Natural killer cell treated with Interleukin-12 subunit alpha and Interleukin-12 subunit beta and Interleukin-15 and Interleukin-18, amount 100 ng/mL, for 72 hours (primary cell): ENCODE measurements at regions not wholly inside any gene's neighbourhood (a gene's known extent, or its start where the extent isn't known, plus 50 kb on each side); places are given as distances from the start of the nearest gene placed in this dataset.

Experiments used
- ATAC-seq, 2 donors: fragments of 150-1000 bp; cut with Tn5 transposase in 1 of 2; sonication (Bioruptor Pico), chemical (Tn5 transposase) in 1 of 2; 2 replicates each; pipeline ENCODE4 v1.10.0; 2021
- DNase-seq: peaks from one replicate; pipeline ENCODE4 v3.0.0; 2022; ENCODE audit warnings: low spot score
- H3K27ac Mint-ChIP-seq, 2 donors: 1 replicate in 1 of 2; 2 replicates in 1 of 2; pipeline ENCODE4 v1.8.0; 2022; ENCODE audit warnings: mixed read lengths in 2 of 2, mild to moderate bottlenecking in 1 of 2, moderate library complexity in 1 of 2
- H3K27me3 Mint-ChIP-seq, 2 donors: 1 replicate in 1 of 2; 2 replicates in 1 of 2; pipeline ENCODE4 v1.8.0; 2022; ENCODE audit warnings: mixed read lengths in 2 of 2
- H3K36me3 Mint-ChIP-seq: one replicate; pipeline ENCODE4 v1.8.0; 2022; ENCODE audit warnings: mixed read lengths
- H3K4me1 Mint-ChIP-seq, 2 donors: 1 replicate in 1 of 2; 2 replicates in 1 of 2; pipeline ENCODE4 v1.8.0; 2022; ENCODE audit warnings: low read depth in 2 of 2, mixed read lengths in 2 of 2, mild to moderate bottlenecking in 1 of 2
- H3K4me3 Mint-ChIP-seq: one replicate; pipeline ENCODE4 v1.8.0; 2022; ENCODE audit warnings: mixed read lengths
- H3K9me3 Mint-ChIP-seq: 2 replicates; pipeline ENCODE4 v1.8.0; 2022; ENCODE audit warnings: mixed read lengths

DNA sequence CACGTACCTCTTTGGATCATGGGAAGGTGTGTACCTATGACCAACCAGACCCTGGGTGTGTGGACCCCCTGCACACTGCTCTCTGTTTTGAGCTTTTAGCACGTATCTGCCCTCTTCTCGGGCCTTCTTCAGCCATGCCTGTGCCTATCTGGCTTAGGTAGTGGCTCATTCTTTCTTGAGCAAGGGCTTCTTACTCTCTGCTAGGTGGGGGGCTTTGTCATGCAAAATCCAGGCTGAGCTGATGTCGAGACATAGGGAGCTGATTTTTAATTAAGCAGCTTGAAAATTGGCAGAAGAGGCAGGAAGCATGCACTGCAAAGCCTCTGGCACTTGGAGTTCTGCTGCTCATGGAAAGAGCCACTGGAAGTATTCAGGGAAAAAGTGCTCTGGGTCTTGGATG lies 181.6 kb upstream of the IRX6 start:
- no peaks in the 10 kb centered on the region for H3K36me3 Mint-ChIP-seq
- H3K4me1 Mint-ChIP-seq = no peaks in the 10 kb centered on the region
- DNase-seq (no peak), ATAC-seq (no peak)
- H3K27ac Mint-ChIP-seq = no peak overlapping the region
- peaks cover 0 to 8% of the 10 kb centered on the region in 2 donors for H3K27me3 Mint-ChIP-seq
- no peak overlapping the region for H3K4me3 Mint-ChIP-seq
- no peaks in the 10 kb centered on the region for H3K9me3 Mint-ChIP-seq

GRCh38 chr16:55144651-55145050 lies 179.4 kb upstream of the IRX6 start:
- DNase-seq (no peak), ATAC-seq (no peak)
- no peaks in the 10 kb centered on the region for H3K36me3 Mint-ChIP-seq
- no peaks in the 10 kb centered on the region for H3K9me3 Mint-ChIP-seq
- no peaks in the 10 kb centered on the region for H3K4me1 Mint-ChIP-seq
- H3K4me3 Mint-ChIP-seq = no peak overlapping the region
- H3K27me3 Mint-ChIP-seq = peaks cover 0 to 14% of the 10 kb centered on the region in 2 donors
- no peak overlapping the region for H3K27ac Mint-ChIP-seq

DNA sequence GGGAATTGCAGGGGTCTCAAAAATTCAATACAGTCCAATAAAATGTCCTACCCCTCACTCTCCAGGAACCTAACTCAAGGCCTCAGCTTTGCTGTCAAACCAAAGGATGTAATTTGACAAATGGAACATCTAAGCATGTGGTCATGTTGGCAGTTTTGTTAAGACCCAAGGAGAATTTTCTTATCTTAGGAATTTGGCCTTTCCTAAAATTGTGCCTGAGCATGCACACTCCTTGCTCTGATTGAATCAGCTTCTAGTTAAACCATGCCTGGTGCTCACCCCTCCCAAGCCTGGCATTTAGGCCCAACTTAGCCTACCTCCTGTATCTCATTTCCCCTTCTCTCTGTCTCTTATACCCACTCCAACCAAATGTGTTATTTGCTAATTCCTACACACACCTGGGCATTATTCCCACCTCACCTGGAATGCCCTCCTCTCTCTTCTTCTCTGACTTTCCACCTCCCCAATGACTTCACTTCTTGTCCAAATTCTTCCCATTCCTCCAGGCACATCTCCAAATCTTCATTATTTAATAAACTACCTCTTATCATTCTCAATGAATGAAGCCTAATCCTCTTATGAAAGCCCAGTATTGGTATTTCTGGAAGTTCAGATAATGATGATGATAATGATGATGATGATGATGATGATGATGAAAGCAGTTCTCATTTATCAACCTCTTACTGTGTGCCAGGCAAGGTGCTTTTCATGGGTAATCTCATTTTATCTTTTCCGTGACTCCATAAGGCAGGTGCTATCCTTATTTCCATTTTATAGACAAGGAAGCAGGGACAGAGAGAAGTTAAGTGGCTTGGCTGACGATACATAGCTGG lies 178.0 kb upstream of the IRX6 start:
- H3K9me3 Mint-ChIP-seq = no peaks in the 10 kb centered on the region
- H3K4me3 Mint-ChIP-seq = no peak overlapping the region
- DNase-seq (no peak), ATAC-seq (no peak)
- no peaks in the 10 kb centered on the region for H3K36me3 Mint-ChIP-seq
- no peak overlapping the region for H3K27ac Mint-ChIP-seq
- H3K4me1 Mint-ChIP-seq = no peaks in the 10 kb centered on the region
- peaks cover 0 to 14% of the 10 kb centered on the region in 2 donors for H3K27me3 Mint-ChIP-seq

GRCh38 chr16:55146966-55147365 lies 177.0 kb upstream of the IRX6 start:
- H3K9me3 Mint-ChIP-seq = no peaks in the 10 kb centered on the region
- H3K27ac Mint-ChIP-seq = no peak overlapping the region
- H3K27me3 Mint-ChIP-seq = peaks cover 0 to 14% of the 10 kb centered on the region in 2 donors
- ATAC-seq = no peak
- H3K36me3 Mint-ChIP-seq = no peaks in the 10 kb centered on the region
- no peak for DNase-seq
- no peak overlapping the region for H3K4me3 Mint-ChIP-seq
- H3K4me1 Mint-ChIP-seq = no peaks in the 10 kb centered on the region

DNA sequence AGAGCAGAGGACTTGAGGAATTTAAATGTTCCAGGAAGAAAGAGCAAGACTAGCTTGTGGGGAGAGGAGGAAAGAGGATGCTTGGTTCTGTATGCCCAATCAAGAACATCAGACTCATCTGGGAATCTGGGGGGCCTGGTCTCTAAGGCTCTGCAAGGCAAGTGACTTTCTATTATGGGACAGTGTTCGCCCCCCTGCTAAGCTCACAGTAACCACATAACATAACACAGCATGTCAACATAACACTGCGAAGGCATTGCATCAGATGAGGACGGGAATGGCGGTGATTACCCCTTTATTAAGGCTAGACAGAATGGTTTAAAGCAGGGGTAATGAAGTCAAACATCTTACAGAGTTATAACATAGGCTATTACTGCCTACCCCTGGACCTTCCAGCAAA lies 176.6 kb upstream of the IRX6 start:
- DNase-seq (no peak), ATAC-seq (no peak)
- Mint-ChIP-seq H3K27me3 (peaks cover 0 to 14% of the 10 kb centered on the region in 2 donors), H3K27ac (no peak overlapping the region), H3K36me3 (no peaks in the 10 kb centered on the region), H3K4me1 (no peaks in the 10 kb centered on the region), H3K4me3 (no peak overlapping the region), H3K9me3 (no peaks in the 10 kb centered on the region)

DNA sequence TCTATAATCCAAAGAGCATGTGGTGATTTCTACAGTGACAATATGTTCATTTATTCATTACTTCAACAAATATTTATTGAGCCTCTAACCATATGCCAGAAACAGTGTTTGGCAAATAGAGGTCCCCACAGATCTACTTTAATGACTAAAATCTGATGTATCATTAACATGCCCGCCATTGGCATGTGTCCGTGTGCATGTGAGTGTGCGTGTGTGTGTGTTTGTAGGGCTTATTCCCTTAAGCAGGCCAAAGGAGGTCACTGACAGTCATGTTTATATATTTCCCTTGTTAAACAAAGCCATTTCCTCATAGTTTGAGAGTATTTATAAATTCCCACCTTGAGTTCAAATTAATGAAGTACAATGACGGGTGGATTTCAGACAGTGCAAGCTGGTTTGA lies 174.4 kb upstream of the IRX6 start:
- Mint-ChIP-seq H3K27ac (no peak overlapping the region), H3K9me3 (peaks cover 5% of the 10 kb centered on the region), H3K4me1 (no peaks in the 10 kb centered on the region), H3K27me3 (peaks cover 9 to 36% of the 10 kb centered on the region in 2 donors), H3K4me3 (no peak overlapping the region), H3K36me3 (no peaks in the 10 kb centered on the region)
- ATAC-seq = no peak
- no peak for DNase-seq

DNA sequence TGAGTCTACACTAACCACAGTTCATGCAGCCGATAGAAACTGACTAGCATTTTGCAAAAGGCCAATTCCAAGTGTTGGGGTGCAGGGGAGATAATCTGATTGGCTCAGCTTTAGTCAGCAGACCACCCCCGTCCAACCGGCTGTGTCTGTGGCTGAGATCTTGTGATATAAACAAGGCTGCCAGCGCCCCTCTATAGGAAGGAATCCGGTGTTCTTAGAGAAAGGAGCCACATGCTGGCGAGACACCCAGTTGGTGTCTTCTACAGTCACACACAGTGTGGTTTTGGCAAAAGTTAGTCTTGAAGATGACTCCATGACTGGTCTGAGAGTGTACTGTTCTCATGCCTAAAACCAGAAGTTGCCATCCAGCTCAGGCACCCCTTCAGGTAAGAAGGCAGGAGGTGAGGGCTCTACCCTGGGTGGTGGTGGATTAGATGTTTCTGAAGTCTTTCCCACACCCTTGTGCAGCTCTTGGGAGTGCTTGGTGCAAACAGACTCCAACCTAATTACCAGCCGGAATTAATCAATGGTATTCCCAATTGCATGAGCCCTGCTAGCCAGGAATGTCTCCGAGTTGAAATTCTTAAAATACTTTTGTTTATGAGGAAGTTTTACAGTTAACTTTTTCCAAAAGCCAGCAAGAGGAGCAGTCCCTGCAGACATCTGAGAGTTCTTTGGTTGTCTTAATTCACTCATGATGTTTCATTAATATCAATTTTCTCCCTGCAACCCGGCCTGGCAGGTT lies 172.3 kb upstream of the IRX6 start:
- peaks cover 5% of the 10 kb centered on the region for H3K9me3 Mint-ChIP-seq
- peaks cover 9 to 28% of the 10 kb centered on the region in 2 donors for H3K27me3 Mint-ChIP-seq
- no peak for ATAC-seq
- H3K27ac Mint-ChIP-seq = no peak overlapping the region
- H3K4me1 Mint-ChIP-seq = no peaks in the 10 kb centered on the region
- H3K4me3 Mint-ChIP-seq = no peak overlapping the region
- DNase-seq = no peak
- H3K36me3 Mint-ChIP-seq = no peaks in the 10 kb centered on the region

DNA sequence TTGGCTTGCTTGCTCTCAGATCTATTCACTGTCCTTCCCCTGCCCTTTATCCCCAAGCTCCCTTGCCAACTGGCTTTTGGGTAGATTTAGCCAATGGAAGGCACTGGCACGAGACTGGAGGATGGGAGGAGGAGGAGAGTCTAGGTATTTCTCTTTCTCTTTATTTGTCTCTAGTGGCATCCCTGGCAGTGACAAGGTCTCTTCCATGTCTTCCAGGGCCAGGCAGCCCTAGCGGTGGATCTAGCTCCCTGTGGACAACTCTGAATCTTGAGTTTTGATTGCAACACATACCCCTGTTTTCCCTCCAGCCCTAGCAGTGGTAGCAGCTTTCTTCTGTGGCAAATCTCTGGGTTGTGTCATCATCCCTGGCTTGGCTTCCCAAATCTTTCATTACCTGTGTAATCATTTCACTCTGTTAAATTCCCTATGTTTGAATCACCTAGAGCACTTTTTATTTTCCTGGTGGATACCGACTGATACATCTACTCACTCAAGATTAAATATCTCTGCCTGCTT lies 171.1 kb upstream of the IRX6 start:
- Mint-ChIP-seq H3K9me3 (peaks cover 5% of the 10 kb centered on the region), H3K4me1 (no peaks in the 10 kb centered on the region), H3K27ac (no peak overlapping the region), H3K4me3 (no peak overlapping the region), H3K27me3 (peaks cover 9 to 33% of the 10 kb centered on the region in 2 donors), H3K36me3 (no peaks in the 10 kb centered on the region)
- no peak for ATAC-seq
- no peak for DNase-seq

DNA sequence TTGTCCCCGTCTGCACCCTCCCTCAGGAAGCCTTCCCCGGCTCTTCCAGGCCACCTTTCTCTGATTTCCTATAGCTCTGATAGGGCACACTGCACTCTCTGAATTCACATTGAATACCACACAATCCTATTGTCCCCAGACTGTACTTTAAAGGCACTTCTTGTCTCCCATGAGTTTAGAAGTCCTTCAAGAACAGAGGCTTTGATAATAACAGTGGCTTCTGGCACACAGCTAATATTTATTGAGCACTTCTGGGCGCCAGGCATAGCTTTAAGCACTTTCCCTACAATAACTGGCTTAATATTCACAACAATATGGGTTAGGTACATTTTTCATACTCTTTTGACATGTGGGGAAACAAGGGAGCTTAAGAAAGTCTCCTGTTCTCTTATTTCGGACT lies 169.7 kb upstream of the IRX6 start:
- DNase-seq (no peak), ATAC-seq (no peak)
- peaks cover 9 to 33% of the 10 kb centered on the region in 2 donors for H3K27me3 Mint-ChIP-seq
- peaks cover 6% of the 10 kb centered on the region for H3K9me3 Mint-ChIP-seq
- no peak overlapping the region for H3K4me3 Mint-ChIP-seq
- no peaks in the 10 kb centered on the region for H3K36me3 Mint-ChIP-seq
- no peaks in the 10 kb centered on the region for H3K4me1 Mint-ChIP-seq
- H3K27ac Mint-ChIP-seq = no peak overlapping the region

DNA sequence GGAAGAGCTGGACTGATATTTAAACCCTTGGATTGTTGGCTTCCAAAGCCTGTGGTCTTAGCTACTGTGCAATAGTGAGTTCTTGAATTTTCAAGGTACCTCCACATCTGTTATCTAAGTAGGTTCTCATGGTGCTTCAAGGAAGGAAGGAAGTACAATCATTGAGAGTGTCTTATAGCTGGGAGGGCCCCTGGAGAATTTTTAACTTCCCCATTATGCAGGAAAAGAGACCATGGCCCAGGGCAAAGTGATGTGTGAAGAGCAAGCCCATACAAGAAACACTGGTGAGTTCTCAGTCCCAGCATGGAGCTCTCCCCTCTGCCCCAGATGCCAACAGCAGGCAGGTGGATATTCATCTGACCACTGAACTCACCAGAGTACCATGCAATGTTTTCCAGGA lies 169.0 kb upstream of the IRX6 start:
- ATAC-seq (no peak), DNase-seq (no peak)
- peaks cover 9% of the 10 kb centered on the region for H3K9me3 Mint-ChIP-seq
- H3K36me3 Mint-ChIP-seq = no peaks in the 10 kb centered on the region
- no peak overlapping the region for H3K27ac Mint-ChIP-seq
- H3K4me1 Mint-ChIP-seq = no peaks in the 10 kb centered on the region
- peaks cover 9 to 37% of the 10 kb centered on the region in 2 donors for H3K27me3 Mint-ChIP-seq
- no peak overlapping the region for H3K4me3 Mint-ChIP-seq

- Mint-ChIP-seq H3K27ac (no peak overlapping the region), H3K36me3 (no peaks in the 10 kb centered on the region), H3K4me1 (no peaks in the 10 kb centered on the region), H3K9me3 (peaks cover 9% of the 10 kb centered on the region), H3K27me3 (peaks cover 9 to 37% of the 10 kb centered on the region in 2 donors), H3K4me3 (no peak overlapping the region)
- no peak for DNase-seq
- ATAC-seq = no peak
These were observed 168.2 kb upstream of the IRX6 start for GRCh38 chr16:55155815-55156214.

DNA sequence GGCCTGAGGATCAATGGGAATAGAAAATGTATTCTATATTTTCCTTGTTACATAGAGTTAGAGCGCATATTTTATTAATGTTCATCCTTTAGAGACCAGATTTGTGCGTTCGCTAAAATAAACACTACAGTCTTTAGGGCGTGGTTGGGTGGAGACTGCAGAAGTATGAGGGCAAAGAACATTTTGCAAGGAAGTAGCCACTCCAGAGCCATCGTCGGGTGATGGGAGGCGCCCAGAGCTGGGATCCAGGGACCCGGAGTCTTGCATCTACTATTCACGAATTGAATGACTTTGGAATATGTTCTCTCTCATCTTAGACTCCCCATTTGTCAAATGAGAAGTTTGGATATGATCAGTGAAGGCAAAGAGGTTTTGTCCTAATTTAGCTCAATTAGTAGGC lies 154.2 kb upstream of the IRX6 start:
- Mint-ChIP-seq H3K9me3 (no peaks in the 10 kb centered on the region), H3K27me3 (no peaks in the 10 kb centered on the region), H3K27ac (no peak overlapping the region), H3K4me1 (no peaks in the 10 kb centered on the region), H3K4me3 (no peak overlapping the region), H3K36me3 (no peaks in the 10 kb centered on the region)
- DNase-seq (no peak), ATAC-seq (no peak)

GRCh38 chr16:55171241-55171640 lies 152.8 kb upstream of the IRX6 start:
- H3K36me3 Mint-ChIP-seq = no peaks in the 10 kb centered on the region
- H3K27me3 Mint-ChIP-seq = no peaks in the 10 kb centered on the region
- no peak overlapping the region for H3K4me3 Mint-ChIP-seq
- no peak overlapping the region for H3K27ac Mint-ChIP-seq
- no peaks in the 10 kb centered on the region for H3K4me1 Mint-ChIP-seq
- DNase-seq (no peak), ATAC-seq (no peak)
- H3K9me3 Mint-ChIP-seq = no peaks in the 10 kb centered on the region

- Mint-ChIP-seq H3K4me3 (no peak overlapping the region), H3K9me3 (no peaks in the 10 kb centered on the region), H3K36me3 (no peaks in the 10 kb centered on the region), H3K27me3 (no peaks in the 10 kb centered on the region), H3K27ac (no peak overlapping the region), H3K4me1 (no peaks in the 10 kb centered on the region)
- ATAC-seq (no peak), DNase-seq (no peak)
These were observed 148.6 kb upstream of the IRX6 start for GRCh38 chr16:55175389-55175788.
